COLO829 (cell line): ENCODE measurements at regions not wholly inside any gene's neighbourhood (a gene's known extent, or its start where the extent isn't known, plus 50 kb on each side); places are given as distances from the start of the nearest gene placed in this dataset.

Experiments
- DNase-seq: peaks from one replicate; pipeline ENCODE4 v3.0.0; 2012; ENCODE audit warnings: low spot score

- no peak for DNase-seq
These were observed 240.6 kb upstream of the NT5C1B start for GRCh38 chr2:18829976-18830375.

- DNase-seq, result no peak
These were observed 240.0 kb upstream of the NT5C1B start for GRCh38 chr2:18829251-18829902.

GRCh38 chr2:18828296-18828695, 238.9 kb upstream of the NT5C1B start:
- DNase-seq, result no peak

- DNase-seq, result no peak
These were observed 236.5 kb upstream of the NT5C1B start for GRCh38 chr2:18825838-18826237.

- DNase-seq, result no peak
These were observed 235.5 kb upstream of the NT5C1B start for GRCh38 chr2:18824915-18825314.

GRCh38 chr2:18824325-18824790, 235.0 kb upstream of the NT5C1B start:
- DNase-seq, result no peak

GRCh38 chr2:18821431-18821830, 232.1 kb upstream of the NT5C1B start:
- no peak for DNase-seq

- no peak for DNase-seq
These were observed 231.6 kb upstream of the NT5C1B start for GRCh38 chr2:18820966-18821365.

GRCh38 chr2:18819566-18819965, 230.2 kb upstream of the NT5C1B start:
- no peak for DNase-seq

GRCh38 chr2:18814387-18814786, 225.0 kb upstream of the NT5C1B start:
- no peak for DNase-seq

- no peak for DNase-seq
These were observed 215.2 kb upstream of the NT5C1B start for GRCh38 chr2:18804536-18804935.

- DNase-seq, result no peak
These were observed 214.0 kb upstream of the NT5C1B start for GRCh38 chr2:18803141-18803939.

- DNase-seq, result no peak
These were observed 211.0 kb upstream of the NT5C1B start for GRCh38 chr2:18800240-18800971.

GRCh38 chr2:18799397-18799796, 210.0 kb upstream of the NT5C1B start:
- DNase-seq, result no peak

GRCh38 chr2:18797133-18797845, 207.9 kb upstream of the NT5C1B start:
- DNase-seq, result no peak

- DNase-seq, result no peak
These were observed 206.5 kb upstream of the NT5C1B start for GRCh38 chr2:18795906-18796305.

- no peak for DNase-seq
These were observed 203.3 kb upstream of the NT5C1B start for GRCh38 chr2:18792684-18793083.

GRCh38 chr2:18792226-18792629, 202.9 kb upstream of the NT5C1B start:
- no peak for DNase-seq

GRCh38 chr2:18791172-18791797, 201.9 kb upstream of the NT5C1B start:
- DNase-seq, result no peak

GRCh38 chr2:18790509-18791171, 201.3 kb upstream of the NT5C1B start:
- DNase-seq, result no peak

GRCh38 chr2:18788592-18788991, 199.2 kb upstream of the NT5C1B start:
- no peak for DNase-seq
